Sigmoid colon (tissue), 6 donors: ENCODE measurements at regions not wholly inside any gene's neighbourhood (a gene's known extent, or its start where the extent isn't known, plus 50 kb on each side); places are given as distances from the start of the nearest gene placed in this dataset.
"Not testable (repeated sequence)": the region's sequence is repeated elsewhere in the genome, so short reads cannot be mapped to it uniquely, and the experiment has no call there.

Experiments used
- DNase-seq: peaks from one replicate; pipeline ENCODE4 v3.0.0-alpha.2; 2019
- H3K27ac ChIP-seq, 4 donors: fragments of 200-600 bp; sonication (generic); one replicate each; pipeline ENCODE4 v1.5.1; 2016 to 2019; ENCODE audit warnings: mild to moderate bottlenecking in 1 of 4
- H3K27me3 ChIP-seq, 3 donors: fragments of 200-600 bp; sonication (generic); one replicate each; pipeline ENCODE4 v1.5.1; 2019; ENCODE audit warnings: mild to moderate bottlenecking in 1 of 3
- H3K36me3 ChIP-seq, 4 donors: fragments of 200-600 bp; sonication (generic); one replicate each; pipeline ENCODE4 v1.5.1; 2016 to 2019
- H3K4me1 ChIP-seq, 4 donors: fragments of 200-600 bp; sonication (generic); one replicate each; pipeline ENCODE4 v1.5.1; 2017 to 2019
- H3K4me3 ChIP-seq, 4 donors: fragments of 200-600 bp; sonication (generic); one replicate each; pipeline ENCODE4 v1.5.1; 2017 to 2019; ENCODE audit warnings: mild to moderate bottlenecking in 2 of 4, moderate library complexity in 1 of 4
- H3K9me3 ChIP-seq, 4 donors: fragments of 200-600 bp in 3 of 4; sonication (generic) in 3 of 4; one replicate each; pipeline versions ENCODE4 v1.5.1 to v1.6.1; 2013 to 2019
- EP300 ChIP-seq, 4 donors: sonication (generic); formaldehyde crosslinking; IDR thresholded peaks; one replicate each; pipeline ENCODE4 v1.6.1; 2017; ENCODE audit warnings: antibody characterized with exemption in 4 of 4
- POLR2A ChIP-seq, 2 donors: fragments of 450-650 bp; IDR thresholded peaks; one replicate each; pipeline ENCODE4 v1.6.1; 2016; ENCODE audit warnings: antibody characterized with exemption in 2 of 2, mild to moderate bottlenecking in 2 of 2, moderate library complexity in 2 of 2
- POLR2AphosphoS5 ChIP-seq, 4 donors: sonication (generic); formaldehyde crosslinking; IDR thresholded peaks; one replicate each; pipeline ENCODE4 v1.6.1; 2017; ENCODE audit warnings: antibody characterized with exemption in 4 of 4
- WGBS, 2 donors: extraction: QIAGEN DNeasy Blood & Tissue Kit; methylation state at CpG; one replicate each; pipeline ENCODE4 v1.1.7; 2013; 5-methylcytosine and 5-hydroxymethylcytosine counted together
- intact Hi-C: fragments of 100-400 bp; cut with DNase I; formaldehyde crosslinking; loops from one replicate; pipeline ENCODE4 v1.15.1; 2023
- TF ChIP-seq, protein P1 (sequence below), 4 experiments: fragments of 450-650 bp in 3 of 4; fragments of 200-600 bp in 1 of 4; IDR thresholded peaks; one replicate each; pipeline ENCODE4 v1.5.1; 2016 to 2019; ENCODE audit warnings: antibody characterized with exemption in 4 of 4, mild to moderate bottlenecking in 3 of 4, moderate library complexity in 2 of 4
- donor health status: healthy with polysubstance abuse.
- donor health status: healthy.

DNA sequence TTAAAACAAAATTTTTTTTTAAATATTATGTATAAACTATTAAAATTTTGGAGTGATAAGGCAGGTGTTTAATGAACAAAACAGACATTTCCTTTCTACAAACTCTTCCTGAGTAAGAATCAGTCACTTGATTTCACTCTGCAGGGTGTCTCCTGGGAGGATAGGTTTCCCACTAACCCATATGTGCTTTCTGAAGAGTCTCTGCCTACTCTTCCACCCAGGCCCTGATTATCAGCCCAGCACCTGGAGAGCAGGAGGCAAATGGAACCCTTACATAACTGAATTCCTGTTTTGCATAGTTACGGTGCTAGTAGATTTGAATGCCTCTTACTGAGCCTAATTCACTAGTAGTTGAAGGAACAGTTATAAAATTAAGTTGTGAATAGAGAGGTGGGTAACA, 1718.6 kb downstream of the SUCLG1 start:
- WGBS, 2 donors, result 91 to 94% methylated on average over 1 of the region's 1 CpG

GRCh38 chr2:82737965-82738364, 1721.1 kb downstream of the SUCLG1 start:
- H3K9me3 ChIP-seq, H3K4me3 ChIP-seq, DNase-seq, H3K27ac ChIP-seq, H3K4me1 ChIP-seq, H3K36me3 ChIP-seq, intact Hi-C loops, H3K27me3 ChIP-seq: not testable (repeated sequence)
- WGBS, 2 donors, result 93 to 96% methylated on average over 15 of the region's 15 CpGs

More for the DNA sequence above, 1718.6 kb downstream of the SUCLG1 start:
- no peak for DNase-seq
- Histone ChIP-seq H3K27ac (no peak overlapping the region), H3K4me1 (no peaks in the 10 kb centered on the region), H3K4me3 (no peak overlapping the region), H3K36me3 (no peaks in the 10 kb centered on the region), H3K27me3 (no peaks in the 10 kb centered on the region), H3K9me3 (no peaks in the 10 kb centered on the region)
- intact Hi-C loops, result no loop called here
- TF ChIP-seq POLR2AphosphoS5 (IDR thresholded peaks at IDR 0.05) (no peak), EP300 (IDR thresholded peaks at IDR 0.05) (no peak), POLR2A (IDR thresholded peaks at IDR 0.05) (no peak)
- TF ChIP-seq, protein P1, sequence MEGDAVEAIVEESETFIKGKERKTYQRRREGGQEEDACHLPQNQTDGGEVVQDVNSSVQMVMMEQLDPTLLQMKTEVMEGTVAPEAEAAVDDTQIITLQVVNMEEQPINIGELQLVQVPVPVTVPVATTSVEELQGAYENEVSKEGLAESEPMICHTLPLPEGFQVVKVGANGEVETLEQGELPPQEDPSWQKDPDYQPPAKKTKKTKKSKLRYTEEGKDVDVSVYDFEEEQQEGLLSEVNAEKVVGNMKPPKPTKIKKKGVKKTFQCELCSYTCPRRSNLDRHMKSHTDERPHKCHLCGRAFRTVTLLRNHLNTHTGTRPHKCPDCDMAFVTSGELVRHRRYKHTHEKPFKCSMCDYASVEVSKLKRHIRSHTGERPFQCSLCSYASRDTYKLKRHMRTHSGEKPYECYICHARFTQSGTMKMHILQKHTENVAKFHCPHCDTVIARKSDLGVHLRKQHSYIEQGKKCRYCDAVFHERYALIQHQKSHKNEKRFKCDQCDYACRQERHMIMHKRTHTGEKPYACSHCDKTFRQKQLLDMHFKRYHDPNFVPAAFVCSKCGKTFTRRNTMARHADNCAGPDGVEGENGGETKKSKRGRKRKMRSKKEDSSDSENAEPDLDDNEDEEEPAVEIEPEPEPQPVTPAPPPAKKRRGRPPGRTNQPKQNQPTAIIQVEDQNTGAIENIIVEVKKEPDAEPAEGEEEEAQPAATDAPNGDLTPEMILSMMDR (IDR thresholded peaks at IDR 0.05), result no peak

GRCh38 chr2:82735336-82735735, 1723.7 kb downstream of the SUCLG1 start:
- TF ChIP-seq POLR2A (IDR thresholded peaks at IDR 0.05) (no peak), EP300 (IDR thresholded peaks at IDR 0.05) (no peak), POLR2AphosphoS5 (IDR thresholded peaks at IDR 0.05) (no peak)
- TF ChIP-seq, protein P1 (IDR thresholded peaks at IDR 0.05), result no peak
- Histone ChIP-seq H3K36me3 (no peaks in the 10 kb centered on the region), H3K4me1 (no peaks in the 10 kb centered on the region), H3K27me3 (no peaks in the 10 kb centered on the region), H3K9me3 (no peaks in the 10 kb centered on the region), H3K27ac (no peak overlapping the region), H3K4me3 (no peak overlapping the region)
- no peak for DNase-seq
- WGBS, 2 donors, result 97 to 98% methylated on average over 2 of the region's 2 CpGs
- intact Hi-C loops, result no loop called here

- no peak for DNase-seq
- no peak for TF ChIP-seq EP300 (IDR thresholded peaks at IDR 0.05)
- no peak for TF ChIP-seq POLR2A (IDR thresholded peaks at IDR 0.05)
- TF ChIP-seq, protein P1 (IDR thresholded peaks at IDR 0.05), result no peak
- TF ChIP-seq POLR2AphosphoS5 (IDR thresholded peaks at IDR 0.05), result no peak
- Histone ChIP-seq H3K9me3 (no peaks in the 10 kb centered on the region), H3K27me3 (no peaks in the 10 kb centered on the region), H3K27ac (no peak overlapping the region), H3K4me3 (no peak overlapping the region), H3K4me1 (no peaks in the 10 kb centered on the region), H3K36me3 (no peaks in the 10 kb centered on the region)
- intact Hi-C loops, result no loop called here
- WGBS, 2 donors, result 58 to 73% methylated on average over 4 of the region's 4 CpGs
These were observed 1727.3 kb downstream of the SUCLG1 start for GRCh38 chr2:82731824-82732223.

GRCh38 chr2:82730811-82731210, 1728.3 kb downstream of the SUCLG1 start:
- H3K4me3 ChIP-seq, result no peak overlapping the region
- TF ChIP-seq, protein P1 (IDR thresholded peaks at IDR 0.05), result no peak
- no peak for TF ChIP-seq POLR2AphosphoS5 (IDR thresholded peaks at IDR 0.05)
- TF ChIP-seq POLR2A (IDR thresholded peaks at IDR 0.05), result no peak
- TF ChIP-seq EP300 (IDR thresholded peaks at IDR 0.05), result no peak
- intact Hi-C loops, result no loop called here
- no peaks in the 10 kb centered on the region for H3K9me3 ChIP-seq
- no peak for DNase-seq
- H3K27me3 ChIP-seq, result no peaks in the 10 kb centered on the region
- no peaks in the 10 kb centered on the region for H3K4me1 ChIP-seq
- no peak overlapping the region for H3K27ac ChIP-seq
- WGBS, 2 donors, result 94% methylated on average over 1 of the region's 1 CpG
- H3K36me3 ChIP-seq, result no peaks in the 10 kb centered on the region
